ENCODE measurements at regions not wholly inside any gene's neighbourhood (a gene's known extent, or its start where the extent isn't known, plus 50 kb on each side); places are given as distances from the start of the nearest gene placed in this dataset.

GRCh38 chr2:64910972-64911433 lies 78.2 kb upstream of the SLC1A4 start:
- TF ChIP-seq, protein P1, sequence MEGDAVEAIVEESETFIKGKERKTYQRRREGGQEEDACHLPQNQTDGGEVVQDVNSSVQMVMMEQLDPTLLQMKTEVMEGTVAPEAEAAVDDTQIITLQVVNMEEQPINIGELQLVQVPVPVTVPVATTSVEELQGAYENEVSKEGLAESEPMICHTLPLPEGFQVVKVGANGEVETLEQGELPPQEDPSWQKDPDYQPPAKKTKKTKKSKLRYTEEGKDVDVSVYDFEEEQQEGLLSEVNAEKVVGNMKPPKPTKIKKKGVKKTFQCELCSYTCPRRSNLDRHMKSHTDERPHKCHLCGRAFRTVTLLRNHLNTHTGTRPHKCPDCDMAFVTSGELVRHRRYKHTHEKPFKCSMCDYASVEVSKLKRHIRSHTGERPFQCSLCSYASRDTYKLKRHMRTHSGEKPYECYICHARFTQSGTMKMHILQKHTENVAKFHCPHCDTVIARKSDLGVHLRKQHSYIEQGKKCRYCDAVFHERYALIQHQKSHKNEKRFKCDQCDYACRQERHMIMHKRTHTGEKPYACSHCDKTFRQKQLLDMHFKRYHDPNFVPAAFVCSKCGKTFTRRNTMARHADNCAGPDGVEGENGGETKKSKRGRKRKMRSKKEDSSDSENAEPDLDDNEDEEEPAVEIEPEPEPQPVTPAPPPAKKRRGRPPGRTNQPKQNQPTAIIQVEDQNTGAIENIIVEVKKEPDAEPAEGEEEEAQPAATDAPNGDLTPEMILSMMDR (IDR thresholded peaks at IDR 0.05; ENCODE audit: low read depth, low read length): no peak
- no peak for TF ChIP-seq EZH2phosphoT487 (IDR thresholded peaks at IDR 0.05; ENCODE audit: low read depth)
